IMR-90 (cell line): ENCODE measurements at regions not wholly inside any gene's neighbourhood (a gene's known extent, or its start where the extent isn't known, plus 50 kb on each side); places are given as distances from the start of the nearest gene placed in this dataset.

Experiments used
- ATAC-seq: fragments of 200-7000 bp; cut with Tn5 transposase; 2 replicates; pipeline ENCODE4 v1.9.1; 2020; ENCODE audit warnings: low read depth, mild to moderate bottlenecking, moderate library complexity
- BruUV-seq: library from RNA; stranded (reverse); fragments of 400-500 nt; replicated peaks from 2 replicates; lab custom pipeline; 2021; lab: Mats Ljungman, UMichigan
- CTCF ChIA-PET: fragments of 300-600 bp; formaldehyde crosslinking; extraction: SDS; loops from one replicate; lab custom pipeline; 2021; ENCODE audit warnings: antibody characterized with exemption; lab: Yijun Ruan, JAX
- POLR2A ChIA-PET: fragments of 300-600 bp; sonication (Branson Sonifier 250); formaldehyde crosslinking; loops from one replicate; lab custom pipeline; 2022; ENCODE audit warnings: antibody characterized with exemption; ENCODE audit not compliant: unreplicated experiment; lab: Charles Lee
- DNase-seq: peaks from one replicate; pipeline ENCODE4 v3.0.0; 2013
- H2AFZ ChIP-seq: replicated peaks from 2 replicates; pipeline ENCODE3; 2013; ENCODE audit warnings: low read length, mild to moderate bottlenecking; ENCODE audit not compliant: poor library complexity
- H2AK5ac ChIP-seq: 2 replicates; pipeline ENCODE4 v1.6.1; 2013; ENCODE audit warnings: low read depth, low read length, inconsistent platforms
- H2AK9ac ChIP-seq: replicated peaks from 2 replicates; pipeline ENCODE3; 2013; ENCODE audit warnings: mild to moderate bottlenecking, low read depth, low read length, moderate library complexity; ENCODE audit not compliant: poor library complexity
- H2BK120ac ChIP-seq: 2 replicates; pipeline ENCODE4 v1.6.1; 2013; ENCODE audit warnings: low read depth, low read length, inconsistent platforms
- H2BK15ac ChIP-seq: 3 replicates; pipeline ENCODE4 v1.6.1; 2013; ENCODE audit warnings: low read depth, low read length, inconsistent platforms
- H2BK20ac ChIP-seq: 2 replicates; pipeline ENCODE4 v1.6.1; 2013; ENCODE audit warnings: low read depth, mild to moderate bottlenecking, inconsistent platforms, low read length, moderate library complexity
- H2BK5ac ChIP-seq: 2 replicates; pipeline ENCODE4 v1.6.1; 2013; ENCODE audit warnings: mild to moderate bottlenecking, low read depth, low read length, inconsistent platforms; ENCODE audit not compliant: poor library complexity, severe bottlenecking
- H3K14ac ChIP-seq: replicated peaks from 2 replicates; pipeline ENCODE4 v1.6.1; 2013; ENCODE audit warnings: low read depth, low read length, inconsistent platforms
- H3K18ac ChIP-seq: 2 replicates; pipeline ENCODE4 v1.6.1; 2013; ENCODE audit warnings: low read depth, low read length, control low read depth
- H3K23ac ChIP-seq: 2 replicates; pipeline ENCODE4 v1.6.1; 2013; ENCODE audit warnings: low read depth, low read length, inconsistent platforms
- H3K27ac ChIP-seq: 2 replicates; pipeline ENCODE4 v1.5.1; 2013; ENCODE audit warnings: mild to moderate bottlenecking, control low read depth, low read length; ENCODE audit not compliant: insufficient read depth
- H3K27me3 ChIP-seq: 2 replicates; pipeline ENCODE4 v1.6.1; 2013; ENCODE audit warnings: low read length; ENCODE audit not compliant: control insufficient read depth, insufficient read depth
- H3K36me3 ChIP-seq: 2 replicates; pipeline ENCODE4 v1.6.1; 2013; ENCODE audit warnings: low read length, mixed read lengths; ENCODE audit not compliant: control insufficient read depth, insufficient read depth
- H3K4ac ChIP-seq: 2 replicates; pipeline ENCODE4 v1.6.1; 2013; ENCODE audit warnings: low read depth, low read length, inconsistent platforms
- H3K4me1 ChIP-seq: 2 replicates; pipeline ENCODE4 v1.6.1; 2013; ENCODE audit warnings: low read length, mixed read lengths; ENCODE audit not compliant: control insufficient read depth, insufficient read depth
- H3K4me2 ChIP-seq: 2 replicates; pipeline ENCODE4 v1.6.1; 2013; ENCODE audit warnings: low read depth, mild to moderate bottlenecking, control low read depth, low read length, moderate library complexity
- H3K4me3 ChIP-seq: 2 replicates; pipeline ENCODE4 v1.5.1; 2013; ENCODE audit warnings: low read depth, mild to moderate bottlenecking, control low read depth, low read length, moderate library complexity; ENCODE audit not compliant: insufficient read depth
- H3K56ac ChIP-seq: 2 replicates; pipeline ENCODE4 v1.6.1; 2013; ENCODE audit warnings: low read length, inconsistent platforms; ENCODE audit not compliant: insufficient read depth; ENCODE audit errors: extremely low read depth
- H3K79me1 ChIP-seq, 2 experiments: 2 replicates each; pipeline ENCODE4 v1.6.1; 2013; ENCODE audit warnings: low read length in 2 of 2, inconsistent platforms in 1 of 2, low read depth in 1 of 2
- H3K9ac ChIP-seq: 2 replicates; pipeline ENCODE4 v1.6.1; 2013; ENCODE audit warnings: low read depth, low read length, control low read depth
- H3K9me1 ChIP-seq: 2 replicates; pipeline ENCODE4 v1.6.1; 2013; ENCODE audit warnings: low read length, inconsistent platforms; ENCODE audit not compliant: insufficient read depth
- H3K9me3 ChIP-seq: 2 replicates; pipeline ENCODE4 v1.6.1; 2013; ENCODE audit warnings: low read length; ENCODE audit not compliant: control insufficient read depth, insufficient read depth
- H4K20me1 ChIP-seq: 2 replicates; pipeline ENCODE4 v1.6.1; 2013; ENCODE audit warnings: low read length, inconsistent platforms; ENCODE audit not compliant: insufficient read depth
- H4K5ac ChIP-seq: 2 replicates; pipeline ENCODE4 v1.6.1; 2013; ENCODE audit warnings: mild to moderate bottlenecking, low read depth, low read length, control low read depth
- H4K8ac ChIP-seq, 2 experiments: 2 replicates each; pipeline ENCODE4 v1.6.1; 2013; ENCODE audit warnings: low read depth in 2 of 2, low read length in 2 of 2, control low read depth in 1 of 2, inconsistent platforms in 1 of 2
- H4K91ac ChIP-seq: 2 replicates; pipeline ENCODE4 v1.6.1; 2013; ENCODE audit warnings: low read depth, low read length, inconsistent platforms; ENCODE audit not compliant: insufficient read depth
- BHLHE40 ChIP-seq: fragments of 150-350 bp; IDR thresholded peaks from 2 replicates; pipeline ENCODE4 v1.6.1; 2016; ENCODE audit warnings: mild to moderate bottlenecking, low read depth, low read length
- CEBPB ChIP-seq: IDR thresholded peaks from 2 replicates; pipeline ENCODE4 v1.6.1; 2012; ENCODE audit warnings: low read depth, low read length, improper control_type of control experiment
- CHD1 ChIP-seq: IDR thresholded peaks from 2 replicates; pipeline ENCODE4 v1.6.1; 2012; ENCODE audit warnings: low read depth, low read length, improper control_type of control experiment
- CTCF ChIP-seq: conservative IDR thresholded peaks from 2 replicates; pipeline ENCODE4 v1.5.1; 2012; ENCODE audit warnings: mild to moderate bottlenecking, low read depth, low read length, improper control_type of control experiment
- ELK1 ChIP-seq: fragments of 150-350 bp; IDR thresholded peaks from 2 replicates; pipeline ENCODE4 v1.6.1; 2016; ENCODE audit warnings: low read depth, mild to moderate bottlenecking, low read length, moderate library complexity, borderline replicate concordance
- FOS ChIP-seq: fragments of 150-350 bp; IDR thresholded peaks from 2 replicates; pipeline ENCODE4 v1.6.1; 2016; ENCODE audit warnings: low read depth, low read length
- MAFK ChIP-seq: IDR thresholded peaks from 2 replicates; pipeline ENCODE4 v1.6.1; 2012; ENCODE audit warnings: low read depth, low read length, improper control_type of control experiment
- MAZ ChIP-seq: IDR thresholded peaks from 2 replicates; pipeline ENCODE4 v1.6.1; 2012; ENCODE audit warnings: low read depth, mild to moderate bottlenecking, low read length, improper control_type of control experiment, moderate library complexity, borderline replicate concordance
- MXI1 ChIP-seq: IDR thresholded peaks from 2 replicates; pipeline ENCODE4 v1.6.1; 2012; ENCODE audit warnings: low read depth, mild to moderate bottlenecking, low read length, moderate library complexity, borderline replicate concordance
- NFE2L2 ChIP-seq: fragments of 150-350 bp; IDR thresholded peaks from 2 replicates; pipeline ENCODE4 v1.6.1; 2016; ENCODE audit warnings: low read depth, mild to moderate bottlenecking, low read length
- POLR2A ChIP-seq: IDR thresholded peaks from 2 replicates; pipeline ENCODE4 v1.6.1; 2012; ENCODE audit warnings: mild to moderate bottlenecking, low read depth, low read length
- RAD21 ChIP-seq: IDR thresholded peaks from 2 replicates; pipeline ENCODE4 v1.6.1; 2012; ENCODE audit warnings: low read length, improper control_type of control experiment
- RCOR1 ChIP-seq: IDR thresholded peaks from 2 replicates; pipeline ENCODE4 v1.6.1; 2012; ENCODE audit warnings: mild to moderate bottlenecking, low read length, improper control_type of control experiment; ENCODE audit not compliant: insufficient replicate concordance
- RFX5 ChIP-seq: IDR thresholded peaks from 2 replicates; pipeline ENCODE4 v1.8.0; 2012; ENCODE audit warnings: low read depth, mild to moderate bottlenecking, low read length, moderate library complexity
- SMC3 ChIP-seq: fragments of 150-350 bp; IDR thresholded peaks from 2 replicates; pipeline ENCODE4 v1.6.1; 2016; ENCODE audit warnings: low read depth, mild to moderate bottlenecking, antibody characterized with exemption, low read length, moderate library complexity
- USF2 ChIP-seq: fragments of 150-350 bp; IDR thresholded peaks from 2 replicates; pipeline ENCODE4 v1.6.1; 2017; ENCODE audit warnings: mild to moderate bottlenecking, antibody characterized with exemption, low read length, low read depth
- WGBS, 2 experiments: methylation state at CpG; one replicate each; pipeline versions ENCODE4 v1.1.5 to v1.1.7; 2013; ENCODE audit warnings: missing lambda C conversion rate in 2 of 2; ENCODE audit not compliant: insufficient read length in 1 of 2; ENCODE audit errors: extremely low coverage in 2 of 2; 5-methylcytosine and 5-hydroxymethylcytosine counted together
- dilution Hi-C: fragments of 300-500 bp; cut with HindIII; formaldehyde crosslinking; loops from one replicate; pipeline ENCODE4 v1.14.3; 2018; ENCODE audit warnings: low sequenced_read_pairs; ENCODE audit not compliant: unreplicated experiment
- in situ Hi-C: fragments of 300-500 bp; cut with MboI; formaldehyde crosslinking; loops from 3 replicates; pipeline ENCODE4 v1.14.3; 2019; ENCODE audit warnings: low sequenced_read_pairs, inconsistent platforms, mixed read lengths
- intact Hi-C: fragments of 100-400 bp; cut with micrococcal nuclease; formaldehyde crosslinking; loops from 2 replicates; pipeline ENCODE4 v1.10.0; 2022

- no peak overlapping the region for H3K4me2 ChIP-seq
- H2AK9ac ChIP-seq: no peak overlapping the region
- 100% methylated on average over 1 of the region's 2 CpGs; no CpG with 5 or more reads in 1 of the 2 experiments for WGBS, 2 experiments
- H3K18ac ChIP-seq: no peak overlapping the region
- H2BK120ac ChIP-seq: no peak overlapping the region
- intact Hi-C loops: no loop called here
- DNase-seq (no peak), ATAC-seq (no peak)
- BruUV-seq: no TSS peak
- no peaks in the 10 kb centered on the region for H3K79me1 ChIP-seq
- no peak overlapping the region for H2BK15ac ChIP-seq
- H3K36me3 ChIP-seq: no peaks in the 10 kb centered on the region
- no peak overlapping the region for H3K9ac ChIP-seq
- H3K56ac ChIP-seq: no peak overlapping the region
- ChIA-PET POLR2A (no interaction called here), CTCF (no interaction called here)
- H3K9me3 ChIP-seq: peaks cover 21% of the 10 kb centered on the region
- no peak overlapping the region for H4K5ac ChIP-seq
- no peak overlapping the region for H3K23ac ChIP-seq
- TF ChIP-seq BHLHE40 (no peak), RAD21 (no peak), POLR2A (no peak), MAFK (no peak), SMC3 (no peak), MAZ (no peak), CHD1 (no peak), FOS (no peak), NFE2L2 (no peak), RFX5 (no peak), MXI1 (no peak), CEBPB (no peak), CTCF (no peak), ELK1 (no peak), USF2 (no peak), RCOR1 (no peak)
- H2AK5ac ChIP-seq: no peak overlapping the region
- no peak overlapping the region for H4K91ac ChIP-seq
- H3K4me3 ChIP-seq: no peak overlapping the region
- no peaks in the 10 kb centered on the region for H4K20me1 ChIP-seq
- H3K4ac ChIP-seq: no peak overlapping the region
- H3K9me1 ChIP-seq: no peaks in the 10 kb centered on the region
- dilution Hi-C loops: no loop called here
- no peaks in the 10 kb centered on the region for H3K4me1 ChIP-seq
- no peak overlapping the region for H2BK20ac ChIP-seq
- H4K8ac ChIP-seq: no peak overlapping the region
- H2AFZ ChIP-seq: no peak overlapping the region
- no peak overlapping the region for H3K27ac ChIP-seq
- H3K27me3 ChIP-seq: peaks cover 5% of the 10 kb centered on the region; the same call in 1 of the 2 replicates
- in situ Hi-C loops: no loop called here
- H3K14ac ChIP-seq: no peak overlapping the region
- H2BK5ac ChIP-seq: no peak overlapping the region
These were observed 67.7 kb upstream of the GLI2 start for GRCh38 chr2:120667981-120668380.
